PC-9 (cell line): ENCODE measurements at regions not wholly inside any gene's neighbourhood (a gene's known extent, or its start where the extent isn't known, plus 50 kb on each side); places are given as distances from the start of the nearest gene placed in this dataset.

Experiments used
- BruUV-seq: library from RNA; stranded (reverse); fragments of 400-500 nt; replicated peaks from 2 replicates; lab custom pipeline; 2021; lab: Mats Ljungman, UMichigan
- CTCF ChIA-PET: fragments of 300-600 bp; sonication (Branson Sonifier 250); formaldehyde crosslinking; loops from one replicate; lab custom pipeline; 2022; ENCODE audit warnings: antibody characterized with exemption; lab: Charles Lee
- POLR2A ChIA-PET: fragments of 300-600 bp; sonication (Branson Sonifier 250); formaldehyde crosslinking; loops from one replicate; lab custom pipeline; 2022; ENCODE audit warnings: antibody characterized with exemption; ENCODE audit not compliant: unreplicated experiment; lab: Charles Lee
- DNase-seq, 2 experiments: peaks; one replicate each; pipeline versions ENCODE4 v3.0.0 to v3.0.0-alpha.2; 2015 to 2022; ENCODE audit warnings: mixed read lengths in 1 of 2
- H2AFZ ChIP-seq: fragments of 200-600 bp; sonication (generic); 2 replicates; pipeline ENCODE4 v1.8.1; 2017; ENCODE audit warnings: antibody characterized with exemption
- H3F3A ChIP-seq: fragments of 200-600 bp; sonication (generic); 2 replicates; pipeline ENCODE4 v1.8.1; 2017; ENCODE audit warnings: antibody characterized with exemption, mild to moderate bottlenecking, low read depth; ENCODE audit not compliant: insufficient read depth
- H3K27ac ChIP-seq: fragments of 200-600 bp; sonication (generic); 2 replicates; pipeline ENCODE4 v1.6.1; 2016; ENCODE audit warnings: mixed run types
- H3K27me3 ChIP-seq: fragments of 200-600 bp; sonication (generic); 2 replicates; pipeline ENCODE4 v1.6.1; 2016; ENCODE audit warnings: low read depth, mixed run types; ENCODE audit not compliant: insufficient read depth
- H3K36me3 ChIP-seq: fragments of 200-600 bp; sonication (generic); 2 replicates; pipeline ENCODE4 v1.6.1; 2016; ENCODE audit warnings: low read depth, mixed run types
- H3K4me1 ChIP-seq: fragments of 200-600 bp; sonication (generic); replicated peaks from 2 replicates; pipeline ENCODE4 v1.6.1; 2016; ENCODE audit warnings: mixed run types; ENCODE audit not compliant: insufficient read depth
- H3K4me2 ChIP-seq: fragments of 200-600 bp; sonication (generic); 2 replicates; pipeline ENCODE4 v1.6.1; 2017; ENCODE audit warnings: mixed run types
- H3K4me3 ChIP-seq: fragments of 200-600 bp; sonication (generic); 2 replicates; pipeline ENCODE4 v1.6.1; 2016; ENCODE audit warnings: mixed run types
- H3K79me2 ChIP-seq: fragments of 200-600 bp; sonication (generic); 2 replicates; pipeline ENCODE4 v1.6.1; 2017; ENCODE audit warnings: low read depth, mixed run types
- H3K9me2 ChIP-seq: fragments of 200-600 bp; sonication (generic); 2 replicates; pipeline ENCODE4 v1.8.1; 2017; ENCODE audit warnings: mild to moderate bottlenecking; ENCODE audit not compliant: insufficient read depth
- H3K9me3 ChIP-seq: fragments of 200-600 bp; sonication (generic); 2 replicates; pipeline ENCODE4 v1.8.1; 2016; ENCODE audit warnings: low read depth; ENCODE audit not compliant: insufficient read depth
- H4K20me1 ChIP-seq: fragments of 200-600 bp; sonication (generic); 2 replicates; pipeline ENCODE4 v1.8.1; 2017; ENCODE audit not compliant: insufficient read depth
- EZH2 ChIP-seq: fragments of 200-600 bp; sonication (generic); IDR thresholded peaks from 2 replicates; pipeline ENCODE4 v1.8.0; 2017; ENCODE audit warnings: antibody characterized with exemption, low read depth
- intact Hi-C: fragments of 100-400 bp; cut with micrococcal nuclease; formaldehyde crosslinking; loops from one replicate; pipeline ENCODE4 v1.10.0; 2022; ENCODE audit not compliant: unreplicated experiment
- TF ChIP-seq, protein P1 (sequence below): fragments of 200-600 bp; sonication (generic); conservative IDR thresholded peaks from 2 replicates; pipeline ENCODE4 v1.6.1; 2017; ENCODE audit warnings: mixed run types, antibody characterized with exemption, mild to moderate bottlenecking, moderate library complexity

DNA sequence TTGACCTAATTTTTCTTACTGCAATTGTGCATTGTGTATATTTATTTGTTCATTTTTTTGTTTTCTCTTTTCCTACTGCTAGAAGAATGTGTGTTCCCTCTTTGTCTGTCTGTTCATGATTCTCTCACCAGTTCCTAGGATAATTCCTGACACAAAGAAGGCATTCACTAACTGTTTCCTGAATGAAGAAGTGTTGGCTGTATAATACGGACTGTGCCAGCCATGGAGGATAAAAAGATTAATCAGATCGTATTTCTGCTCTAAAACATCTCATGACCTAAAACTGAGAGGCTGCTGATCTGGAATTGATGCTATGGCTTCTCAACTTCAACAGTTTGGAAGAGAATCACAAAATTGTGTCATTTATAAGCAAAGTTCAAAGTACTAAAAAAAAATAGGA is 563.1 kb upstream of the FRG1 start:
- POLR2A ChIA-PET = no interaction called here
- no peak for DNase-seq

DNA sequence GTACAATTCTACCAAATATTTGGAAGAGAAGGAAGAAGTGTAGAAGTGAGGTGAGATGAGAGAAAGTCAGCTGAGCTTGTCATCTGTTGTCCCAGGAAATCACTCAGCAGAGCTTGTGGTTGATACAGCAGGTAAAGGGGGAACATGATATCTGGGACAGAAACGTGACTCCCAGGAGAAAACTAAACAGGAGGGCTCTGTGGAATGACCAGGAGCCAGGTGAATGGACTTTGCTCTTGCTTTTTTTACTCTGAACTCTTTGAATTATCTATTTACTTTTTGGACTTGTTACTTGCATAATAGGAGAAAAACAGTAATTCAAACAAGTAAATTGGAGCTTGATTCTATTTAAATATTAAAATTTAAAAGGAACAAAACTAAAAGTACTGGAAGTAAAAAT is 555.6 kb upstream of the FRG1 start:
- intact Hi-C loops = no loop called here
- ChIA-PET CTCF (no interaction called here), POLR2A (no interaction called here)
- H3K9me3 ChIP-seq = no peaks in the 10 kb centered on the region
- no peaks in the 10 kb centered on the region for H3K36me3 ChIP-seq
- H2AFZ ChIP-seq = no peak overlapping the region
- H3K4me2 ChIP-seq = no peak overlapping the region
- DNase-seq = no peak
- TF ChIP-seq, protein P1, sequence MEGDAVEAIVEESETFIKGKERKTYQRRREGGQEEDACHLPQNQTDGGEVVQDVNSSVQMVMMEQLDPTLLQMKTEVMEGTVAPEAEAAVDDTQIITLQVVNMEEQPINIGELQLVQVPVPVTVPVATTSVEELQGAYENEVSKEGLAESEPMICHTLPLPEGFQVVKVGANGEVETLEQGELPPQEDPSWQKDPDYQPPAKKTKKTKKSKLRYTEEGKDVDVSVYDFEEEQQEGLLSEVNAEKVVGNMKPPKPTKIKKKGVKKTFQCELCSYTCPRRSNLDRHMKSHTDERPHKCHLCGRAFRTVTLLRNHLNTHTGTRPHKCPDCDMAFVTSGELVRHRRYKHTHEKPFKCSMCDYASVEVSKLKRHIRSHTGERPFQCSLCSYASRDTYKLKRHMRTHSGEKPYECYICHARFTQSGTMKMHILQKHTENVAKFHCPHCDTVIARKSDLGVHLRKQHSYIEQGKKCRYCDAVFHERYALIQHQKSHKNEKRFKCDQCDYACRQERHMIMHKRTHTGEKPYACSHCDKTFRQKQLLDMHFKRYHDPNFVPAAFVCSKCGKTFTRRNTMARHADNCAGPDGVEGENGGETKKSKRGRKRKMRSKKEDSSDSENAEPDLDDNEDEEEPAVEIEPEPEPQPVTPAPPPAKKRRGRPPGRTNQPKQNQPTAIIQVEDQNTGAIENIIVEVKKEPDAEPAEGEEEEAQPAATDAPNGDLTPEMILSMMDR = no peak
- TF ChIP-seq EZH2 = no peak
- no peaks in the 10 kb centered on the region for H3K79me2 ChIP-seq
- no peaks in the 10 kb centered on the region for H3K4me1 ChIP-seq
- H3K27me3 ChIP-seq = no peaks in the 10 kb centered on the region
- no peaks in the 10 kb centered on the region for H3K9me2 ChIP-seq
- H4K20me1 ChIP-seq = no peaks in the 10 kb centered on the region
- BruUV-seq = no TSS peak
- no peak overlapping the region for H3K4me3 ChIP-seq
- no peak overlapping the region for H3K27ac ChIP-seq
- H3F3A ChIP-seq = no peaks in the 10 kb centered on the region

More for the DNA sequence above, 563.1 kb upstream of the FRG1 start:
- H4K20me1 ChIP-seq = no peaks in the 10 kb centered on the region
- no peaks in the 10 kb centered on the region for H3K79me2 ChIP-seq
- BruUV-seq = no TSS peak
- H3K4me3 ChIP-seq = no peak overlapping the region
- no peaks in the 10 kb centered on the region for H3K9me3 ChIP-seq
- peaks cover 6% of the 10 kb centered on the region; the same call in 1 of the 2 replicates for H3K27me3 ChIP-seq
- no peaks in the 10 kb centered on the region for H3K9me2 ChIP-seq
- no peaks in the 10 kb centered on the region for H3K4me1 ChIP-seq
- no peak overlapping the region for H2AFZ ChIP-seq
- no peak overlapping the region for H3K4me2 ChIP-seq
- CTCF ChIA-PET = no interaction called here
- no peak overlapping the region for H3K27ac ChIP-seq
- TF ChIP-seq, protein P1 = no peak
- no peak for TF ChIP-seq EZH2
- H3F3A ChIP-seq = no peaks in the 10 kb centered on the region
- H3K36me3 ChIP-seq = no peaks in the 10 kb centered on the region
- intact Hi-C loops = no loop called here

DNA sequence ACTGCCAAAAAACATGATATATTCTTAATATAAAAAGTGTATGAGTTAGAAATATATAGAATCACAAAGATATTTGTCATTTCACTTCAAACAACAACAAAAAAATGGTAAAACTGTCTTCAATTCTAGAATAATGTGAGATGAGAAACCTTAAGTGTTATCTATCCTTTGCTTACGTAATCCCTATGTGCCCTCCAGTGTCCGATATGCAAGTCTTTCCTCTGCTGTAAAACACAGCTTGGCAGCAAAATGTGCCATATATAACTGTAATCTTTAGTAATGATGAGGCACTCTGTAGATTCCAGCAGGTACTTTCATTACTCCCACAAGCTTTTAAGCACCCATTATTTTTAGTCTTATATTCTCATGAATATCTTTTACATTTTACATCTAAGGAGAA is 555.1 kb upstream of the FRG1 start:
- H3K4me1 ChIP-seq = no peaks in the 10 kb centered on the region
- H3K4me3 ChIP-seq = no peak overlapping the region
- intact Hi-C loops = no loop called here
- TF ChIP-seq EZH2 = no peak
- TF ChIP-seq, protein P1 = no peak
- no peaks in the 10 kb centered on the region for H3K27me3 ChIP-seq
- DNase-seq = no peak
- H3K36me3 ChIP-seq = no peaks in the 10 kb centered on the region
- no peaks in the 10 kb centered on the region for H3K9me2 ChIP-seq
- no peak overlapping the region for H3K4me2 ChIP-seq
- no peak overlapping the region for H2AFZ ChIP-seq
- H3F3A ChIP-seq = no peaks in the 10 kb centered on the region
- no peak overlapping the region for H3K27ac ChIP-seq
- no peaks in the 10 kb centered on the region for H3K9me3 ChIP-seq
- BruUV-seq = no TSS peak
- ChIA-PET POLR2A (no interaction called here), CTCF (no interaction called here)
- no peaks in the 10 kb centered on the region for H3K79me2 ChIP-seq
- no peaks in the 10 kb centered on the region for H4K20me1 ChIP-seq
